ENCODE measurements at regions not wholly inside any gene's neighbourhood (a gene's known extent, or its start where the extent isn't known, plus 50 kb on each side); places are given as distances from the start of the nearest gene placed in this dataset.

- TF ChIP-seq ELF1 (CRISPR knock-in tag; IDR thresholded peaks at IDR 0.05), result no peak
- no peak for TF ChIP-seq HMGXB4 (CRISPR knock-in tag; IDR thresholded peaks at IDR 0.05; ENCODE audit: borderline replicate concordance in 1 of 2, low read depth in 1 of 2)
- no peak for TF ChIP-seq CTCF (CRISPR knock-in tag; IDR thresholded peaks at IDR 0.05)
- TF ChIP-seq ZZZ3 (CRISPR knock-in tag; IDR thresholded peaks at IDR 0.05; ENCODE audit: borderline replicate concordance), result no peak
- no peak for TF ChIP-seq ZC3H4 (CRISPR knock-in tag; IDR thresholded peaks at IDR 0.05; ENCODE audit: borderline replicate concordance)
- TF ChIP-seq PHF21A (CRISPR knock-in tag; IDR thresholded peaks at IDR 0.05), result no peak
- no peak for TF ChIP-seq ZBTB21 (CRISPR knock-in tag; IDR thresholded peaks at IDR 0.05)
- no peak for TF ChIP-seq ZBTB7B (CRISPR knock-in tag; IDR thresholded peaks at IDR 0.05)
- no peak for TF ChIP-seq HDAC2 (CRISPR knock-in tag; IDR thresholded peaks at IDR 0.05)
- TF ChIP-seq ZNF607 (CRISPR knock-in tag; IDR thresholded peaks at IDR 0.05; ENCODE audit: borderline replicate concordance), result no peak
- no peak for TF ChIP-seq ZNF589 (CRISPR knock-in tag; conservative IDR thresholded peaks at IDR 0.05)
Observed at GRCh38 chr11:116344601-116345000, 428.2 kb downstream of the BUD13 start.

All from HepG2 (cell line).